Memory B cell (primary cell): ENCODE measurements at regions not wholly inside any gene's neighbourhood (a gene's known extent, or its start where the extent isn't known, plus 50 kb on each side); places are given as distances from the start of the nearest gene placed in this dataset.
"Not testable (repeated sequence)": the region's sequence is repeated elsewhere in the genome, so short reads cannot be mapped to it uniquely, and the experiment has no call there.

Source experiments
- ATAC-seq: fragments of 150-1000 bp; cut with Tn5 transposase; 2 replicates; pipeline ENCODE4 v1.10.0; 2021; ENCODE audit warnings: low read depth, mild to moderate bottlenecking, moderate library complexity
- DNase-seq, 2 donors: peaks; one replicate each; pipeline ENCODE4 v3.0.0; 2022; ENCODE audit warnings: low spot score in 2 of 2
- H3K27ac Mint-ChIP-seq: one replicate; pipeline ENCODE4 v1.8.0; 2022; ENCODE audit warnings: mild to moderate bottlenecking, moderate library complexity, mixed read lengths
- H3K27me3 Mint-ChIP-seq: one replicate; pipeline ENCODE4 v1.8.0; 2022; ENCODE audit warnings: mixed read lengths
- H3K36me3 Mint-ChIP-seq: one replicate; pipeline ENCODE4 v1.8.0; 2022; ENCODE audit warnings: mild to moderate bottlenecking, mixed read lengths
- H3K4me1 Mint-ChIP-seq: one replicate; pipeline ENCODE4 v1.8.0; 2022; ENCODE audit warnings: mixed read lengths
- H3K4me3 Mint-ChIP-seq: one replicate; pipeline ENCODE4 v1.8.0; 2022; ENCODE audit warnings: mild to moderate bottlenecking, moderate library complexity, mixed read lengths
- H3K9me3 Mint-ChIP-seq: one replicate; pipeline ENCODE4 v1.8.0; 2022; ENCODE audit warnings: mixed read lengths

DNA sequence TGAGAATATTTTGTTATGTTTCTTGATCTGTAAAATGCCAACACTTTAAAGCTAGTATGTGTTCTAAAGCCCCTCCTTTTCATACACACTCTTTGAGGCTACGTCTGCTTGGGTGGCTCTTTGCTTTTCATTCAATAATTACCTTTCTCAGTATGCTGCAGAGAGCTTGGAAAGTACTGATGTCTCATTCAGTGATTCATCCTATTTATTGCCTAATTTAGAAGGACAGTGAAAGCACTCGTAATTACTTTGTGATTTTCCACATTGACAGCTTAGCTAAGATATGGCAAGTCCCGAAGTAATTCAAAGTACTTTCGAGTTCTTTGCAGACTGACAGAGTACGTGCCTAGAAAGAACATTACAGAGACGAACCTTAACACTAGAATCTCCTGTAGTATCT lies 57.2 kb downstream of the BMP15 start:
- Mint-ChIP-seq H3K4me1 (no peaks in the 10 kb centered on the region), H3K9me3 (no peaks in the 10 kb centered on the region)
- DNase-seq = no peak

DNA sequence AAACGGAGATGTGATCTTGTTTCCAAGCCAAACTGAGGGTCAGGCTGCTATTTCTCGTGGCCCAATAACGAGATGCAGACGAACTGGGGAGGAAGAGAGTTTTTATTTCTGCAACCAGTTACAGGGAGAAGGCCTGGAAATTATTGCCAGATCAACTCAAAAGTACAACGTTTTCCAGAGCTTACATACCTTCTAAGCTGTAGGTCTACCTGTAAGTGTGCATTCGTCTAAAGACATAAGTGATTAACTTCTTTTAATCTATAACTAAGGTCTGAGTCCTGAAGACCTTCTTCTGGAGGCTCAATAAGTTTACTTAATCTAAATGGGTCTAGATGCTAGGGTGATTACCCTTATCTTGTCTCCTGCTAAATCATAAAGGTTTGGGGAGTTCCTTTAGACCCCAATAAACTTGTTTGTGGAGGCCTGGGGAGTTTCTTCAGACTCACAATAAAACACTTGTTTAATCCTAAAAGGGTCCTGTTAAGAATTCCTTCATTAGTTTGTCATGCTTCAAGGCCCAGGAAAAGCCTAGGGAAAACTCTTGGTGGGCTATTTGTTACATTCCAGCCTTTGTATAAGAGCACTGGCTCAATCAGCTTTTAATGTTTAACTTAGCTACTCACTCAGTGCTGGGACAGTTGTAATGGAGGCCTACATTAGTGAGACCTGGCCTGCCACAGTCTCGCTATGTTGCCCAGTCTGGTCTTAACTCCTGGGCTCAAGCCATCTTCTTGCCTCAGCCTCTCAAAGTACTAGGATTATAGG lies 58.5 kb downstream of the BMP15 start:
- not testable (repeated sequence) for H3K36me3 Mint-ChIP-seq, H3K4me3 Mint-ChIP-seq, H3K4me1 Mint-ChIP-seq, DNase-seq, H3K27ac Mint-ChIP-seq, H3K27me3 Mint-ChIP-seq, H3K9me3 Mint-ChIP-seq, ATAC-seq

More for the DNA sequence above, 57.2 kb downstream of the BMP15 start:
- ATAC-seq = no peak
- H3K27me3 Mint-ChIP-seq = no peaks in the 10 kb centered on the region
- no peak overlapping the region for H3K27ac Mint-ChIP-seq
- H3K36me3 Mint-ChIP-seq = no peaks in the 10 kb centered on the region
- no peak overlapping the region for H3K4me3 Mint-ChIP-seq

DNA sequence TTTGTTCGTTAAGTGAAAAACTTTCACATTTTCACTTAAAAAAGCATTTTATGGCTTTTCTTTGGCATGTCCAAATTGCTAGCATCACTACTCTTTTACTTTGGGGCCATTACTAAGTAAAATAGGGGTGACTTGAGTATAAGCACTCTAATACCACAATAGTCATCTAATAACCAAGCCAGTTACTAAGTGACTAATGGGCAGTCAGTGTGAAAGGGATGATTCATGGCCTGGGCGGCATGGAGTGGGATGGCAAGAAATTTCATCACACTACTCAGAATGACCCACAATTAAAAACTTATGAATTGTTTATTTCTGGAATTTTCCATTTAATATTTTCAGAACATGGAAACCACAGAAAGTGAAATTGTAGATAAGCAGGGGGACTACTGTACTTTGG lies 60.9 kb downstream of the BMP15 start:
- ATAC-seq (no peak), DNase-seq (no peak)
- Mint-ChIP-seq H3K27ac (no peak overlapping the region), H3K4me3 (no peak overlapping the region), H3K4me1 (no peaks in the 10 kb centered on the region), H3K36me3 (no peaks in the 10 kb centered on the region), H3K27me3 (no peaks in the 10 kb centered on the region), H3K9me3 (no peaks in the 10 kb centered on the region)

DNA sequence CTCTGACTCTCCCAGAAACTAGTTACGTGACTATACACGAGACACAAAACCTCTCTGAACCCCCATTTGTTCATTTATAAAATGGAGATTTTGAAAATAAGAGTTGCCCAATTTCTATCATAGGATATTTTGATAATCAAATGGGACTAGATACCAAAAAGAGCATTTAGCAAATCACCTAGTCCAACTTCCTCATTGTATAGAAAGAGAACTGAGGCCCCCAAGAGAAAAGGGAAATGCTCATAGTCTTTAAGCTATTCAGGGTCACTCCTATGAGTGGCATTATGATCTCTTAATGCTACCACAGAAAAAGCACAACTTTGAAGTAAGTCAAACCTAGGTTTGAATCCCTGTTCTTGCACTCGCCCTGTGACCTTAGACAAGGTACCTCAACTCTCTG lies 62.7 kb downstream of the BMP15 start:
- Mint-ChIP-seq H3K4me1 (no peaks in the 10 kb centered on the region), H3K36me3 (no peaks in the 10 kb centered on the region), H3K4me3 (no peak overlapping the region), H3K9me3 (no peaks in the 10 kb centered on the region), H3K27ac (no peak overlapping the region), H3K27me3 (no peaks in the 10 kb centered on the region)
- ATAC-seq (no peak), DNase-seq (no peak)

DNA sequence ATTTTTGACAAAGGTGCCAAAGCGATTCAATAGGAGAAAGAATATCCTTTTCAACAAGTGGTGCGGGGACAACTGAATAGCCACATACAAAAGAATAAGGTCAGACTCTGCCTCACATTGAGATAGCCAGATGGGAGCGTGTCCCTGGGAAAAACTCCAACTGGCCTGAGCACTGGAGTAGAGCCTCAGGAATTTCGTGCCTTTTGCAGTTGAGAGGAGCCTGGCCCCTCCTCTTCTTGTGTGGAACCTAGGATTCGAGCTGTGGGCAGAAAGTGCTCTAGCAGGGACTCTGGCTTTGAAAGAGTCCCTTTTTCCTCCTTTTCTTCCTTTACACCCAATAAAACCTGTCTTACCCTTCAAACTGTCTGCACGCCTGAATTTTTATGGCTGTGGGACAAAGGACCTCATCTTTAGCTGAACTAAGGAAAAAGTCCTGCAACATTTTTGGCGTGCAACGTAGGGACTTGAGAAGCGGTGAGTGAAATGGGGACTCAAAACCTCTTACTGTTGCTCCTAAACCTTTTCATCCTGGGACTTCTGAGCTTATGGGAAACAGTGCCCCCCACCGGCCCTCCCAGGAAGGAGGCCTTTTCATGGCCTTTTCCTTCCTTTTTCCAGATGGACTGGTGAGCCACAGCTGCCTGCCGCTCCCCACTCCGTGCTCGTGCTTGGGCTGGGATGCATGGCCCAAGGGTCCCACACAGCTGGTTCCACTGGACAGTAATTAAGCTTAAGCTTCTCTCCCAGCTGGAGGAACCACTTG lies 68.6 kb downstream of the BMP15 start:
- ATAC-seq = no peak
- no peak overlapping the region for H3K27ac Mint-ChIP-seq
- no peak overlapping the region for H3K4me3 Mint-ChIP-seq
- no peak for DNase-seq
- no peaks in the 10 kb centered on the region for H3K27me3 Mint-ChIP-seq
- H3K36me3 Mint-ChIP-seq = no peaks in the 10 kb centered on the region
- no peaks in the 10 kb centered on the region for H3K9me3 Mint-ChIP-seq
- no peaks in the 10 kb centered on the region for H3K4me1 Mint-ChIP-seq

DNA sequence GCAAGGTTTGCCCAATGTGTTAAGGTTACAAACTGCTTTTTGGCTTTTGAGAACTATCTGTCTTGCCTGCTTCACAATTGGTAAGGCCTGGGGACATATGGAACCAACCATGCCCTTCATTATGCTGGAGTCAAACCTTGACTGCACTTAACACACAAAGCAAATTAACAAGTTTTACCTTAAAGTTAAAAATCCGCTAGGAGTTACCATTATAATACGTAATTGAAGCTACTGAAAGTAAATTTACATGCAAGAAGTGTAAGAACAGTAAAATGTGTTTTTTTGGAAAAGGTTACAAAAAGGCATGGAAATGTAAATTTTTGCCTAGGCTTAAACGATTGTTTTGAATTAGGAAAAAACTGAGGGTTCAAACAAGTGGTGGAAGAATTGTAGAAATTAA lies 69.7 kb downstream of the BMP15 start:
- no peak overlapping the region for H3K4me3 Mint-ChIP-seq
- no peak for DNase-seq
- no peak for ATAC-seq
- H3K27ac Mint-ChIP-seq = no peak overlapping the region
- no peaks in the 10 kb centered on the region for H3K9me3 Mint-ChIP-seq
- H3K4me1 Mint-ChIP-seq = no peaks in the 10 kb centered on the region
- H3K27me3 Mint-ChIP-seq = no peaks in the 10 kb centered on the region
- no peaks in the 10 kb centered on the region for H3K36me3 Mint-ChIP-seq

DNA sequence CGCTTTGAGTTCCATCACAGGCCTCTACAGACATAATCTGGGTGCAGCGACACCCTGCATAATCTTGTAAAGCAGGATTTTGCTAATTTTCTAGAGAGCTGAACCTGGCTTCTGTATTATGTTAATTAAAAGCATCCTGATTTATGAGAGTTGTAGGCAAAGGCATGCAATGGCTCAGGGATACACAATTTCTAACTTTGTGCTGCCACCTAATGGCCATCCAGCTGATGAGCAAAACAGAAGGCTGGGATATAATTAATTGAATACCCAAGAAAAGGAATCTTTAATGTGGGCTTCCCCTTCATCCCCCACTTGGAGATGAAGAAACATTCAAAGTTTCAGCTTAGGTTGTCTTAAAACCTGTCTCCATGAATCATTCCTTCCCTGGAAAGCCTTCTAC lies 78.1 kb downstream of the BMP15 start:
- ATAC-seq (no peak), DNase-seq (no peak)
- no peaks in the 10 kb centered on the region for H3K9me3 Mint-ChIP-seq

DNA sequence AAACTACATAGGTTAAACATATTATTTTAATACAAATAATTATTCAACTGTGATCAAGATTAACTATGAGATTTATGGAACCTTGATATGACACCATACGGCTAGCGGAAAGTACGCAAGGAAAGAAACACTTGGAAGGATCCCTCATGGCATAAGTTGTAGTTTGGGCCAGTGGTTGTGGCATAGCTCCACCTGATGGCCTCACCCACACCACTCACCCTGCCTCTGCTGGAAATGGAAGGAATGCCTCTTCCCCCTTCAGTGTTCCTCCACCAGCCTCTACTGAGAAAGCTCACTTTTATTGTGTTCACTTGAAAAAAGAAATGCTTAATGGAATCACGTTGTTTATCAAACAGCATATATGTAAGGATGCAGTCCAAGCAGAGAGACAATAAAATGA lies 86.4 kb downstream of the BMP15 start:
- Mint-ChIP-seq H3K9me3 (no peaks in the 10 kb centered on the region), H3K27ac (no peak overlapping the region), H3K4me3 (no peak overlapping the region), H3K27me3 (no peaks in the 10 kb centered on the region), H3K4me1 (no peaks in the 10 kb centered on the region), H3K36me3 (no peaks in the 10 kb centered on the region)
- DNase-seq (no peak), ATAC-seq (no peak)

More for the DNA sequence above, 78.1 kb downstream of the BMP15 start:
- Mint-ChIP-seq H3K4me3 (no peak overlapping the region), H3K4me1 (no peaks in the 10 kb centered on the region), H3K27ac (no peak overlapping the region), H3K36me3 (no peaks in the 10 kb centered on the region), H3K27me3 (peaks cover 2% of the 10 kb centered on the region)

DNA sequence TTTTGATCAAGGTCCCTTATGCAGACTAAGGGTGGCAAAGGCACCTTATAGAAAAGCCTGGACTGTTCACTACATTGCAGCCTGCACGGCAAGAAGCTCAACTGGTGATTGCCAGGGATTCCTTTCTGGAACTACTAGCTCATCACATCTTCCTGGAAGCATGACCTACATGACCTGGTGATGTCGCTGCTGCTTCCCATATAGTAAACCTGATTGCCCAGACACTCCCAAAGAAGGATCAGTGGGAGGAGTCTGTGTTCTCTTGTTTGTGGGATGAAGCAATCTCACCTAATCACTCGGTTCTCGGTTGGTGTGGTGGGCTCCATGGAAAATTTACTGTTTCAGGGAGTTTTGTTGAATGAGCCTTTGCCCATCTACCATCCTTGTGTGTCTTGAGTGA lies 89.8 kb downstream of the BMP15 start:
- H3K27ac Mint-ChIP-seq, H3K4me1 Mint-ChIP-seq: not testable (repeated sequence)

DNA sequence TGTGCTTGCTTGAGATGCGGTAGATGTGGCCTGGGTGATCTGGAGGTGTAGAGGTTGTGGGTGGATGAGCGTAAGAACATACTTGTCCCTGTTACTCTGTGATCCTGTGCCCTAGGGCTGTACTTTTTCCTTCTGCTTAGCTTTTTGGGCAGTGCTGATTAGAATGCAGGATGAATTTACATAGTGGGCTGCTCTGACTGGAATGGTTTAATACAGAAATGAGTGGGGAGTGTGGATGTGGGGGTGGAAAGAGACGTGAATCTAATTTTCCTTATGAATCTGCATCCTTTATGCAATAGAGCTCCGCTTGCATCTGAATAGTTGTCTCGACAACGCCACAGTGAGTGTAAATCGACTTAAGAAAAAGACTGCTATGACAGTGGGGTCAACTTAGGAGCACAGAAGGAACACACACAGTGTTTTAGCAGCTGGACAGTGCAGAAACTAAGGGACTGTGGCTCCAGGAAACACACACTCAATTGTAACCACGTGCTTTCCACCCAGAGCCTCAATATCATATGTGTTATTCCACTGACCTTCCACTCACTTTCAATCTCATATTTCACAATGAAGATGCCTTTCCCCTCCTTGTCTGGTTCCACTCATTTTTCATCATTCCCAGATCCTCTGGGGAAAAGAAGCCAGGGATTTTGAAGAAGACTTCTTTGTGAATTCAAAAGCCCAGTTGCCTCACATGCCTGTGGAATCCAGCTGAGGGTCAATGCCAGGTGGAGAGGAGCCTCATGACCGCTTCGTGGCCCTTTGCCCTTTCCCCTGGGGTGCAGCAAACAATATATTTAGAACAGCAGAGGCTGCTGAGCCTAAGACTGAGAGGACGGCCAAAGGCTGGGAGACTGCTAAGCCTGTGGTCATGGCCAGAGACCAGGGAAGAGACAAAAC lies 91.4 kb downstream of the BMP15 start:
- H3K9me3 Mint-ChIP-seq, ATAC-seq, H3K4me3 Mint-ChIP-seq, H3K27ac Mint-ChIP-seq, H3K36me3 Mint-ChIP-seq, DNase-seq, H3K27me3 Mint-ChIP-seq, H3K4me1 Mint-ChIP-seq: not testable (repeated sequence)

More for the DNA sequence above, 89.8 kb downstream of the BMP15 start:
- H3K9me3 Mint-ChIP-seq, H3K36me3 Mint-ChIP-seq, DNase-seq, ATAC-seq, H3K4me3 Mint-ChIP-seq, H3K27me3 Mint-ChIP-seq: not testable (repeated sequence)

DNA sequence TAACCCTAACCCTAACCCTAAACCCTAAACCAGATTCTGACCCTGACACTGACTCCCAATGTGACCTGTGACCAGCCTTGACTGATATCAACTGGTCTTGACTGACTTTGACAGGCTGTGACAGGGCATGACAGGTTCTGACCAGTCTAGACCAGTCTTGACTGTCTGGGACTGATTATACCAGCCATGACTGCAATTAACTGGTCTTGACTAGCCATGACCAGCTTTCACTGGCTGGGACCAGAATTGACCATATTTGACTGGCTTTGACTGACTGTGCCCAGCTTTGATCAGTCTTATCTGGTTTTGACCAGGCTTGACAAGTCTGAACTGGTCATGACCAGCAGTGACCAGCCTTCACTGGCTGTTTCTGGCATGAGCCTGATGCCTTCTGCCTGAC lies 95.5 kb downstream of the BMP15 start:
- Mint-ChIP-seq H3K27ac (no peak overlapping the region), H3K36me3 (no peaks in the 10 kb centered on the region), H3K4me3 (no peak overlapping the region), H3K27me3 (no peaks in the 10 kb centered on the region), H3K9me3 (no peaks in the 10 kb centered on the region), H3K4me1 (no peaks in the 10 kb centered on the region)
- DNase-seq (no peak), ATAC-seq (no peak)

DNA sequence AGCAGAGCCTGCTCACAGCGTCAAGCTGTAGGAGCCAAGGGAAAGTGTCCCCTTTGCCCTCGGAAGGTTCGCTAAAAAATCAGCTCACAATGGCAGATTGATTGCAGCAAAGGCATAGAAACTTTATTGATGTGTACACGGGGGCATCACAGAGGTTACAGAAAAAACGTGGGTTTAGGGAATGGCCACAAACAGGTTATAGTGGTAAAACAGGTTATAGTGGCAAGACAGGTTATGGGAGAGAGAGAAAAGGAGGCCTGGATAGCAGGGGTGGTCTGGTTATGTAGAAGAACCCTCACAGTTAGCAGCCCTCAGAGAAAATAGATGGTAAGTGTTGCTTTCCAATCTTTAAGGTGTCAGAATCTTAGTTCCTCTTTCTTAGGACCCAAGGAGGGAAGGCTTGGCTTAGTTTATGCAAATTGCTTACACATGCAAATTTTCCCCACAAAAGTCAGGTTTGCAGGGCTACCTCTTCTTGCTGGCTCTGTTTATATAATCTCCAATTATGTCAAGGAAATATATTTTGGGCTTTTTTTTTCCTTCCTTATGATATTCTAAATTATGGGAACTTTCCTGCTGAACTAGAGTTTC lies 113.7 kb downstream of the BMP15 start:
- DNase-seq = peak in 1 of 2 donors; percentile 0
- peak overlapping the region; percentile 47 for H3K27ac Mint-ChIP-seq
- H3K9me3 Mint-ChIP-seq = peaks cover 1% of the 10 kb centered on the region
- H3K4me1 Mint-ChIP-seq = peaks cover 4% of the 10 kb centered on the region
- H3K36me3 Mint-ChIP-seq = no peaks in the 10 kb centered on the region
- H3K4me3 Mint-ChIP-seq = no peak overlapping the region
- peaks cover 6% of the 10 kb centered on the region for H3K27me3 Mint-ChIP-seq
- ATAC-seq = peak; percentile 64

DNA sequence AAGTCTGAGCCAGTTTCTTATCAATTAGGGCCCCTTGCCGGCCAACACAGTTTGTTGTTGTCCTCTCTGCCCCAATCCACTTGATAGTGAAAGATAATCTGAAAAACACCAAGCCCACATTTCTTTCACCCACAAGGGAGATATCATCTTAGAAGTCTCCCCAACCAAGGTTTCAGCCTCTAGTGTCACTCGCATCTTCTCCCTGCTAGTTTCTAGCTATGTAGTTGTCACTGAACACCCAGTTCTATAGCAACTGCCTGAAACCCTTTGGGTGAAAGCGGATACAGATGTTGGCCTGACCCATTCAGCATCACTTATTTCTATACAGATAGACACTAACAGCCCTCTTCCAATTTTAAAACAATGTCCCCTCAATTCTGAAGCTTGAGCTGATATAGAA lies 116.3 kb downstream of the BMP15 start:
- Mint-ChIP-seq H3K27ac (no peak overlapping the region), H3K36me3 (no peaks in the 10 kb centered on the region), H3K9me3 (peaks cover 1% of the 10 kb centered on the region), H3K4me1 (peaks cover 4% of the 10 kb centered on the region), H3K27me3 (no peaks in the 10 kb centered on the region), H3K4me3 (no peak overlapping the region)
- no peak for ATAC-seq
- DNase-seq = no peak

DNA sequence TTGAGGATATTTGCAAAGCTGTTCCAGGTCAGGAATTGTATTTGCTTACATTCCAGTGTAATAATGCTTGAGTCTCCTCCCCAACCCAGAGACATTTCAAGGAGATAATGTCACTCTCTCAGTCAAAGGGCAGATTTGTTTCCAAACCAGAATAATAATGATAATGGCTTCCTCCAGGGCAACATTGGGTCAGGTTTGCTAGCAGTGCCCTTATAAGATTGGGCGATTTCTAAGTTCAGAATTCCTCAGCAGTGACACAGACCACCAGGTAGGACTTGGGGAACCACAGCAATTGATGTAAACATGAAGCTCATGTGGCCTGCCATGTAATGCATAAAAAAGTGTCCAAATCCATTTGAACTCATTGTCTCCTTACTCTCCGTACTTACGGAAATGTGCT lies 125.2 kb downstream of the BMP15 start:
- no peak overlapping the region for H3K27ac Mint-ChIP-seq
- H3K36me3 Mint-ChIP-seq = no peaks in the 10 kb centered on the region
- no peak for DNase-seq
- peaks cover 7% of the 10 kb centered on the region for H3K27me3 Mint-ChIP-seq
- ATAC-seq = no peak
- no peaks in the 10 kb centered on the region for H3K9me3 Mint-ChIP-seq
- no peaks in the 10 kb centered on the region for H3K4me1 Mint-ChIP-seq
- H3K4me3 Mint-ChIP-seq = no peak overlapping the region
